H1 (cell line): ENCODE measurements at regions not wholly inside any gene's neighbourhood (a gene's known extent, or its start where the extent isn't known, plus 50 kb on each side); places are given as distances from the start of the nearest gene placed in this dataset.

ENCODE experiments used
- ATF3 ChIP-seq: IDR thresholded peaks from 2 replicates; pipeline ENCODE4 v1.6.1; 2011; ENCODE audit warnings: low read depth, mild to moderate bottlenecking, low read length; ENCODE audit not compliant: insufficient read depth
- CHD7 ChIP-seq: fragments of 300-600 bp; sonication (generic); IDR thresholded peaks from 2 replicates; pipeline ENCODE4 v1.7.1; 2012; ENCODE audit warnings: low read length, moderate library complexity, mild to moderate bottlenecking, inconsistent platforms; ENCODE audit not compliant: insufficient replicate concordance
- PHF8 ChIP-seq: fragments of 200-600 bp; sonication (generic); conservative IDR thresholded peaks from 2 replicates; pipeline ENCODE4 v1.7.1; 2012; ENCODE audit warnings: low read depth, mild to moderate bottlenecking, inconsistent platforms, low read length, moderate library complexity
- SRF ChIP-seq: IDR thresholded peaks from 2 replicates; pipeline ENCODE4 v1.6.1; 2011; ENCODE audit warnings: mild to moderate bottlenecking, low read depth, low read length, moderate library complexity
- TEAD4 ChIP-seq: IDR thresholded peaks from 2 replicates; pipeline ENCODE4 v1.6.1; 2012; ENCODE audit warnings: low read depth, low read length, inconsistent platforms, mixed read lengths

GRCh38 chr4:89537281-89537680 is 229.7 kb upstream of the GPRIN3 start (continued):
- TF ChIP-seq CHD7 = no peak
- no peak for TF ChIP-seq PHF8
- TF ChIP-seq SRF = no peak
- TF ChIP-seq TEAD4 = no peak
- no peak for TF ChIP-seq ATF3
